ENCODE measurements at regions not wholly inside any gene's neighbourhood (a gene's known extent, or its start where the extent isn't known, plus 50 kb on each side); places are given as distances from the start of the nearest gene placed in this dataset.

DNA sequence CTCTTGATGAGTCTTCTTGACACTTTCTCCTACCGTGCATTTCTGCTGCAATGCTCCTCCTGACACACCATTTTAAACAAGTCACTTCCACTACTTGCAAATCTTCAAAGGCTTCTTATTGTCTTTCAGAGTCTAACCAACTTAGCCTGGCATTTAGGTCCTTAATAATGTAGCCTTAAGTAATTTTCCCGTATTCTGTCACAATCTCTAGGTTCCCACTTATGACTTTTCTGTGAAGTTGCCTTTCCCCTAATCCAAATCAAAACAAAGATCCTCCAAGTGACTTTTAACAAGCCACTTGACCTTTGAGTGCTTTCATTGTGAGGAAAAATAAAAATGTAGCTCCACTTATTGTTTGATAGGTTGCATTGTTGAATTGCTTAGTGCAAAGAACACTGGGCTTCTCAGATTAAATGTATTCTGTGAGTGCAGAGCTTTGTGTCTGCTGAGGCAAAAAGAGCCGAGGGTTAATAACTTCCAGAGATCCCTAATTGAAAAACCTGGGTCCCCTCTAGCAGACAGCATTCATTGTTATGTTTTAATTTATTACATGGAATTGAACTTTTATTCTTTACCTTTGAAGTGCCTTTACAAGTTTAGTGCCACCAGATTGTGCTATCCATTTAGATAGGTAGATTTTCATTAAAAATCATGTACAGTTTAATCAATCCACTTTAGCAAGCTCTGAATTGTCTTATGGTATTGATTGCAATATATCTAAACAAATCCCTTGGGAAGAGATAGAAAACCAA is 341.7 kb upstream of the TYRP1 start:
- Histone ChIP-seq H3K4me3 (ENCODE audit: low read length in 3 of 3) (no peak overlapping the region), H3K27ac (ENCODE audit: low read depth in 2 of 2, low read length in 2 of 2) (no peak overlapping the region), H3K9me3 (ENCODE audit: control insufficient read depth in 2 of 3, insufficient read depth in 1 of 3, low read length in 3 of 3) (no peaks in the 10 kb centered on the region), H3K36me3 (ENCODE audit: control insufficient read depth in 2 of 3, insufficient read depth in 3 of 3, low read length in 3 of 3) (no peaks in the 10 kb centered on the region), H3K9ac (ENCODE audit: low read length in 3 of 3) (no peak overlapping the region), H3K4me1 (ENCODE audit: control insufficient read depth in 2 of 3, insufficient read depth in 2 of 3, low read depth in 1 of 3, low read length in 3 of 3) (no peaks in the 10 kb centered on the region), H3K27me3 (ENCODE audit: control insufficient read depth, insufficient read depth, low read length) (no peaks in the 10 kb centered on the region)
- TF ChIP-seq, protein P1, sequence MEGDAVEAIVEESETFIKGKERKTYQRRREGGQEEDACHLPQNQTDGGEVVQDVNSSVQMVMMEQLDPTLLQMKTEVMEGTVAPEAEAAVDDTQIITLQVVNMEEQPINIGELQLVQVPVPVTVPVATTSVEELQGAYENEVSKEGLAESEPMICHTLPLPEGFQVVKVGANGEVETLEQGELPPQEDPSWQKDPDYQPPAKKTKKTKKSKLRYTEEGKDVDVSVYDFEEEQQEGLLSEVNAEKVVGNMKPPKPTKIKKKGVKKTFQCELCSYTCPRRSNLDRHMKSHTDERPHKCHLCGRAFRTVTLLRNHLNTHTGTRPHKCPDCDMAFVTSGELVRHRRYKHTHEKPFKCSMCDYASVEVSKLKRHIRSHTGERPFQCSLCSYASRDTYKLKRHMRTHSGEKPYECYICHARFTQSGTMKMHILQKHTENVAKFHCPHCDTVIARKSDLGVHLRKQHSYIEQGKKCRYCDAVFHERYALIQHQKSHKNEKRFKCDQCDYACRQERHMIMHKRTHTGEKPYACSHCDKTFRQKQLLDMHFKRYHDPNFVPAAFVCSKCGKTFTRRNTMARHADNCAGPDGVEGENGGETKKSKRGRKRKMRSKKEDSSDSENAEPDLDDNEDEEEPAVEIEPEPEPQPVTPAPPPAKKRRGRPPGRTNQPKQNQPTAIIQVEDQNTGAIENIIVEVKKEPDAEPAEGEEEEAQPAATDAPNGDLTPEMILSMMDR (IDR thresholded peaks at IDR 0.05; ENCODE audit: borderline replicate concordance, extremely low read depth, insufficient read depth) = no peak
- intact Hi-C loops (cut with DNase I) = no loop called here
- FAIRE-seq = no peak
- DNase-seq = no peak

DNA sequence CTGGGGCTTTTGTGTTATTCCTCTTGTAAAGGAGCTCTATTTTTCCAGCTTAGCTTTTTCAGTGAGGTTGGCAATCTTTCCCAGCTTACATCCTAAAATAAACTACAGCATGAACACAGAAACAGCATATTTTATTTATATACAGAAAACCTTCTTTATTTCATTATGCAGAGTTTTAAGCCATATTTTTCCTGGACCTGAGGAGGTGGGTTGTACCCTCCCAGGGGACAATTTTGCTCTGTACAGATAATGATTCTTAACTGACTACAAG is 341.2 kb upstream of the TYRP1 start:
- no peak for DNase-seq
- H3K27me3 ChIP-seq (ENCODE audit: control insufficient read depth, insufficient read depth, low read length) = no peaks in the 10 kb centered on the region
- no peaks in the 10 kb centered on the region for H3K36me3 ChIP-seq (ENCODE audit: control insufficient read depth in 2 of 3, insufficient read depth in 3 of 3, low read length in 3 of 3)
- H3K27ac ChIP-seq (ENCODE audit: low read depth in 2 of 2, low read length in 2 of 2) = no peak overlapping the region
- H3K4me1 ChIP-seq (ENCODE audit: control insufficient read depth in 2 of 3, insufficient read depth in 2 of 3, low read depth in 1 of 3, low read length in 3 of 3) = no peaks in the 10 kb centered on the region
- intact Hi-C loops (cut with DNase I) = no loop called here
- no peak overlapping the region for H3K9ac ChIP-seq (ENCODE audit: low read length in 3 of 3)
- no peaks in the 10 kb centered on the region for H3K9me3 ChIP-seq (ENCODE audit: control insufficient read depth in 2 of 3, insufficient read depth in 1 of 3, low read length in 3 of 3)
- TF ChIP-seq, protein P1 (IDR thresholded peaks at IDR 0.05; ENCODE audit: borderline replicate concordance, extremely low read depth, insufficient read depth) = no peak
- FAIRE-seq = no peak
- no peak overlapping the region for H3K4me3 ChIP-seq (ENCODE audit: low read length in 3 of 3)

DNA sequence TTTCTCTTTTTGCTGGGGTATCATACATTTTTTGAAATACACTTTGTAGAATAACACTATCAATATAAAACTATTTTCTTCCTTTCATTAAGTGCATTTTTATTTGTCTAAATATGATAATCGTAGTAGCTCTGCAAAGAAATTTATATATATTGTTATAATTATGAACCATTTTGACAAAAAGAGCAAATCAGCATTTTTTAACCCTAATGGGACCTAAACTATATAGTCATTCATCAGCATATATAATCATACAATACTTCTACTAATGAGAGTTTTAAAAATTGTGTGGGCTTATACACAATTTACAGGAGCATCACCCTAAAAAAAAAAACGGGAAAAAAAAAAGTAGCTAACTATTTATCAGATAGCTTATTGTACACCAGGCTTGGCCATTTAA is 329.7 kb upstream of the TYRP1 start:
- no peak overlapping the region for H3K4me3 ChIP-seq (ENCODE audit: low read length in 3 of 3)
- FAIRE-seq (peak; percentile 13), DNase-seq (no peak)
- intact Hi-C loops (cut with DNase I) = no loop called here
- H3K27me3 ChIP-seq (ENCODE audit: control insufficient read depth, insufficient read depth, low read length) = no peaks in the 10 kb centered on the region
- H3K27ac ChIP-seq (ENCODE audit: low read depth in 2 of 2, low read length in 2 of 2) = no peak overlapping the region
- H3K36me3 ChIP-seq (ENCODE audit: control insufficient read depth in 2 of 3, insufficient read depth in 3 of 3, low read length in 3 of 3) = no peaks in the 10 kb centered on the region
- H3K4me1 ChIP-seq (ENCODE audit: control insufficient read depth in 2 of 3, insufficient read depth in 2 of 3, low read depth in 1 of 3, low read length in 3 of 3) = no peaks in the 10 kb centered on the region
- no peak overlapping the region for H3K9ac ChIP-seq (ENCODE audit: low read length in 3 of 3)
- TF ChIP-seq, protein P1 (IDR thresholded peaks at IDR 0.05; ENCODE audit: borderline replicate concordance, extremely low read depth, insufficient read depth) = no peak
- H3K9me3 ChIP-seq (ENCODE audit: control insufficient read depth in 2 of 3, insufficient read depth in 1 of 3, low read length in 3 of 3) = no peaks in the 10 kb centered on the region

DNA sequence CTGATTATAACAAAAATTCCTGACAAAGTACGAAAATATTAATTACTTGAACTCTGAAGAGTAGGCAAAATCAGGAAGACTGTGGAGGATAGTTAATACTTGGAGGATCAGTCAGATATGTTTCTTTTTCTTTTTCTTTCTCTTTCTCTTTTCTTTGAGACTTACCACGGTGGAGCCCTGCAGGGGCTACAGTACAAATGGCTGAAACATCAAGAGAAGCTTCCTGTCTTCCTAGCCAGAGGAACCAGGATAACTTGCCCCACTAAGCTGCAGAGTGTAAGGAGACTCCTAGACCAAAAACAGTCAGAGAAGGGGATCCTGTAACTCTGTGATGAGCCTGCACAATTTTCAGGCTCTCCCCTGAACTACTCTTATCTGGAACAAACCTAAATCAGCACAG is 324.6 kb upstream of the TYRP1 start:
- no peaks in the 10 kb centered on the region for H3K27me3 ChIP-seq (ENCODE audit: control insufficient read depth, insufficient read depth, low read length)
- TF ChIP-seq, protein P1 (IDR thresholded peaks at IDR 0.05; ENCODE audit: borderline replicate concordance, extremely low read depth, insufficient read depth) = no peak
- no peak overlapping the region for H3K9ac ChIP-seq (ENCODE audit: low read length in 3 of 3)
- no peaks in the 10 kb centered on the region for H3K9me3 ChIP-seq (ENCODE audit: control insufficient read depth in 2 of 3, insufficient read depth in 1 of 3, low read length in 3 of 3)
- intact Hi-C loops (cut with DNase I) = no loop called here
- DNase-seq = no peak
- H3K4me3 ChIP-seq (ENCODE audit: low read length in 3 of 3) = no peak overlapping the region
- H3K4me1 ChIP-seq (ENCODE audit: control insufficient read depth in 2 of 3, insufficient read depth in 2 of 3, low read depth in 1 of 3, low read length in 3 of 3) = no peaks in the 10 kb centered on the region
- no peak for FAIRE-seq
- no peak overlapping the region for H3K27ac ChIP-seq (ENCODE audit: low read depth in 2 of 2, low read length in 2 of 2)
- no peaks in the 10 kb centered on the region for H3K36me3 ChIP-seq (ENCODE audit: control insufficient read depth in 2 of 3, insufficient read depth in 3 of 3, low read length in 3 of 3)

Data from kidney (tissue), 13 donors.